Breast epithelium (tissue), 3 donors: ENCODE measurements at regions not wholly inside any gene's neighbourhood (a gene's known extent, or its start where the extent isn't known, plus 50 kb on each side); places are given as distances from the start of the nearest gene placed in this dataset.

Experiments used
- POLR2A ChIP-seq: fragments of 450-650 bp; IDR thresholded peaks from one replicate; pipeline ENCODE4 v1.6.1; 2016; ENCODE audit warnings: antibody characterized with exemption, mild to moderate bottlenecking, moderate library complexity
- TF ChIP-seq, protein P1 (sequence below), 3 donors: fragments of 450-650 bp; IDR thresholded peaks; one replicate each; pipeline ENCODE4 v1.5.1; 2016 to 2017; ENCODE audit warnings: antibody characterized with exemption in 3 of 3, mild to moderate bottlenecking in 3 of 3, moderate library complexity in 3 of 3

DNA sequence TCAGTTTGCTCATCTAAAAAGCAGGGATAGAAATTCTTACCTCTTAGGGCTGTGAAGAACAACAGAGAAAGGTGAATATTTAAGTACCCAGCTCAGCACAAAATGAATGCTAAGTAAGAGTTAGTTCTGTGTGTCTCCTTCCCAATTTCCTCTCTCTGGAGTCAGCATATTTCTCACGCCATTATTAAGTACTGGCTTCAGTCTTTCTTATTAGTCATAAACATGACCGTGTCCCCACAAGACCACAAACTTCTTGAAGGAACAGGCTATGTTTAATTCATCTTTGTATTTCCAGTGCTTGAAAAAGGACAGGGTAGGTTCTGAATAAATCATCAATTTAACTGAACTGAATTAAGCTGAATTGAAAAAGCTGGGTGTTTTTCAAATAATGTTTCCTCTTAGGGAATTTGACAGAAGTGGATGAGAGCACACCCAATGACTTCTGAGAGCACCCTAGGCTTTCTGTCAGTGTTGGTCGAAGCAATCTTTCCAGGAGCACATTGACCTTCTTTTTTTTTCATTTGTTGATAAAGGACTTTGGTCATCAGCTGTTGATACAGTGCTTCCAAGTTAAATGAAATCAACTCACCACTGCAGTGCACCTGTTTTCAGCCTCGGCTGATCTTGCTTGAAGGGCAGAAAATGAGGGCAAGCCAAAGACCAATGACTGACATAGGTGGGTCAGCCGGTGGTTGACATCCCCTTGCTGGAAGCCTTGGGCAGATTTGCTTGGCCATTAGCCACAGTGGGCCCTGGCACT is 324.6 kb downstream of the MFSD1 start:
- TF ChIP-seq, protein P1, sequence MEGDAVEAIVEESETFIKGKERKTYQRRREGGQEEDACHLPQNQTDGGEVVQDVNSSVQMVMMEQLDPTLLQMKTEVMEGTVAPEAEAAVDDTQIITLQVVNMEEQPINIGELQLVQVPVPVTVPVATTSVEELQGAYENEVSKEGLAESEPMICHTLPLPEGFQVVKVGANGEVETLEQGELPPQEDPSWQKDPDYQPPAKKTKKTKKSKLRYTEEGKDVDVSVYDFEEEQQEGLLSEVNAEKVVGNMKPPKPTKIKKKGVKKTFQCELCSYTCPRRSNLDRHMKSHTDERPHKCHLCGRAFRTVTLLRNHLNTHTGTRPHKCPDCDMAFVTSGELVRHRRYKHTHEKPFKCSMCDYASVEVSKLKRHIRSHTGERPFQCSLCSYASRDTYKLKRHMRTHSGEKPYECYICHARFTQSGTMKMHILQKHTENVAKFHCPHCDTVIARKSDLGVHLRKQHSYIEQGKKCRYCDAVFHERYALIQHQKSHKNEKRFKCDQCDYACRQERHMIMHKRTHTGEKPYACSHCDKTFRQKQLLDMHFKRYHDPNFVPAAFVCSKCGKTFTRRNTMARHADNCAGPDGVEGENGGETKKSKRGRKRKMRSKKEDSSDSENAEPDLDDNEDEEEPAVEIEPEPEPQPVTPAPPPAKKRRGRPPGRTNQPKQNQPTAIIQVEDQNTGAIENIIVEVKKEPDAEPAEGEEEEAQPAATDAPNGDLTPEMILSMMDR (IDR thresholded peaks at IDR 0.05) = no peak
- TF ChIP-seq POLR2A = no peak
